Left lung (tissue), 4 donors: ENCODE measurements at regions not wholly inside any gene's neighbourhood (a gene's known extent, or its start where the extent isn't known, plus 50 kb on each side); places are given as distances from the start of the nearest gene placed in this dataset.

ENCODE experiments used
- ATAC-seq: fragments of 200-7000 bp; cut with Tn5 transposase; one replicate; pipeline ENCODE4 v1.9.1; 2020; ENCODE audit warnings: moderate library complexity
- DNase-seq, 4 donors: peaks; one replicate each; pipeline ENCODE4 v3.0.0-alpha.2; 2013 to 2020
- H3K27ac ChIP-seq, 2 donors: fragments of 200-600 bp; sonication (generic) in 1 of 2; one replicate each; pipeline versions ENCODE4 v1.5.0 to v1.8.0; 2020 to 2021
- H3K27me3 ChIP-seq, 2 donors: fragments of 200-600 bp; sonication (generic) in 1 of 2; one replicate each; pipeline versions ENCODE4 v1.5.0 to v1.8.0; 2020 to 2021
- H3K36me3 ChIP-seq, 2 donors: fragments of 200-600 bp; sonication (generic) in 1 of 2; one replicate each; pipeline versions ENCODE4 v1.5.0 to v1.8.0; 2020 to 2021
- H3K4me1 ChIP-seq, 2 donors: fragments of 200-600 bp; one replicate each; pipeline ENCODE4 v1.8.0; 2021
- H3K4me3 ChIP-seq, 2 donors: fragments of 200-600 bp; sonication (generic) in 1 of 2; one replicate each; pipeline versions ENCODE4 v1.5.0 to v1.8.0; 2020 to 2021; ENCODE audit warnings: mild to moderate bottlenecking in 1 of 2
- H3K9me3 ChIP-seq, 2 donors: fragments of 200-600 bp; sonication (generic) in 1 of 2; one replicate each; pipeline versions ENCODE4 v1.5.0 to v1.8.0; 2020 to 2021
- CTCF ChIP-seq, 2 donors: fragments of 200-600 bp; sonication (generic) in 1 of 2; IDR thresholded peaks; one replicate each; pipeline versions ENCODE4 v1.5.0 to v1.8.0; 2021; ENCODE audit warnings: antibody characterized with exemption in 2 of 2
- intact Hi-C, 2 donors: fragments of 100-400 bp; cut with DNase I; formaldehyde crosslinking; loops; one replicate each; pipeline versions ENCODE4 v1.11.2 to v1.14.2; 2022
- donor health status: DM: no; HTN: yes; CAD: no.
- donor health status: DM: no; HTN: no; CAD: no.

- H3K9me3 ChIP-seq, result peaks cover 0 to 3% of the 10 kb centered on the region in 2 donors
- H3K27me3 ChIP-seq, result no peaks in the 10 kb centered on the region
- no peak for DNase-seq
- no peak for TF ChIP-seq CTCF (IDR thresholded peaks at IDR 0.05)
- no peak overlapping the region for H3K27ac ChIP-seq
- H3K4me3 ChIP-seq, result no peak overlapping the region
- H3K4me1 ChIP-seq, result no peaks in the 10 kb centered on the region
- no peak for ATAC-seq
- intact Hi-C loops, result no loop called here
- no peaks in the 10 kb centered on the region for H3K36me3 ChIP-seq
Measured at GRCh38 chr6:48744948-48745347, 634.0 kb upstream of the PTCHD4 start.

GRCh38 chr6:48743738-48744137 is 632.7 kb upstream of the PTCHD4 start:
- ATAC-seq (no peak), DNase-seq (no peak)
- Histone ChIP-seq H3K36me3 (no peaks in the 10 kb centered on the region), H3K4me3 (no peak overlapping the region), H3K27ac (no peak overlapping the region), H3K9me3 (peaks cover 0 to 3% of the 10 kb centered on the region in 2 donors), H3K4me1 (no peaks in the 10 kb centered on the region), H3K27me3 (no peaks in the 10 kb centered on the region)
- intact Hi-C loops, result no loop called here
- no peak for TF ChIP-seq CTCF (IDR thresholded peaks at IDR 0.05)

- H3K36me3 ChIP-seq, result no peaks in the 10 kb centered on the region
- H3K9me3 ChIP-seq, result peaks cover 0 to 6% of the 10 kb centered on the region in 2 donors
- H3K4me1 ChIP-seq, result no peaks in the 10 kb centered on the region
- TF ChIP-seq CTCF (IDR thresholded peaks at IDR 0.05), result no peak
- ATAC-seq, result no peak
- no peak for DNase-seq
- H3K4me3 ChIP-seq, result no peak overlapping the region
- no peak overlapping the region for H3K27ac ChIP-seq
- intact Hi-C loops, result no loop called here
- no peaks in the 10 kb centered on the region for H3K27me3 ChIP-seq
Measured at GRCh38 chr6:48736501-48737206, 625.7 kb upstream of the PTCHD4 start.

GRCh38 chr6:48735846-48736245 is 624.8 kb upstream of the PTCHD4 start:
- Histone ChIP-seq H3K27ac (no peak overlapping the region), H3K9me3 (peaks cover 0 to 6% of the 10 kb centered on the region in 2 donors), H3K4me3 (no peak overlapping the region), H3K4me1 (no peaks in the 10 kb centered on the region), H3K36me3 (no peaks in the 10 kb centered on the region), H3K27me3 (no peaks in the 10 kb centered on the region)
- intact Hi-C loops, result no loop called here
- ATAC-seq (no peak), DNase-seq (no peak)
- no peak for TF ChIP-seq CTCF (IDR thresholded peaks at IDR 0.05)

GRCh38 chr6:48733581-48733980 is 622.6 kb upstream of the PTCHD4 start:
- ATAC-seq (no peak), DNase-seq (no peak)
- TF ChIP-seq CTCF (IDR thresholded peaks at IDR 0.05), result no peak
- H3K4me3 ChIP-seq, result no peak overlapping the region
- H3K36me3 ChIP-seq, result no peaks in the 10 kb centered on the region
- intact Hi-C loops, result no loop called here
- H3K27me3 ChIP-seq, result no peaks in the 10 kb centered on the region
- no peaks in the 10 kb centered on the region for H3K4me1 ChIP-seq
- H3K9me3 ChIP-seq, result peaks cover 0 to 10% of the 10 kb centered on the region in 2 donors
- H3K27ac ChIP-seq, result no peak overlapping the region
